ENCODE measurements at regions not wholly inside any gene's neighbourhood (a gene's known extent, or its start where the extent isn't known, plus 50 kb on each side); places are given as distances from the start of the nearest gene placed in this dataset.

- ATAC-seq (no peak), DNase-seq (no peak)
- no peak overlapping the region for H3K4me3 Mint-ChIP-seq
- H3K4me1 Mint-ChIP-seq (ENCODE audit: low read depth) = peaks cover 11% of the 10 kb centered on the region
- no peaks in the 10 kb centered on the region for H3K36me3 Mint-ChIP-seq (ENCODE audit: insufficient read depth)
- no peaks in the 10 kb centered on the region for H3K9me3 Mint-ChIP-seq
- H3K27me3 Mint-ChIP-seq (ENCODE audit: low read depth) = peaks cover 9% of the 10 kb centered on the region
Measured at GRCh38 chr6:87807475-87807874, 105.4 kb upstream of the AKIRIN2 start.

- Mint-ChIP-seq H3K9me3 (no peaks in the 10 kb centered on the region), H3K4me1 (ENCODE audit: low read depth) (peaks cover 11% of the 10 kb centered on the region), H3K4me3 (no peak overlapping the region), H3K36me3 (ENCODE audit: insufficient read depth) (no peaks in the 10 kb centered on the region), H3K27me3 (ENCODE audit: low read depth) (peaks cover 5% of the 10 kb centered on the region)
- ATAC-seq (no peak), DNase-seq (no peak)
Measured at GRCh38 chr6:87806635-87807034, 104.6 kb upstream of the AKIRIN2 start.

- H3K9me3 Mint-ChIP-seq = no peaks in the 10 kb centered on the region
- no peak for ATAC-seq
- H3K4me1 Mint-ChIP-seq (ENCODE audit: low read depth) = peaks cover 11% of the 10 kb centered on the region
Measured at GRCh38 chr6:87806099-87806498, 104.1 kb upstream of the AKIRIN2 start.

GRCh38 chr6:87803791-87804190 is 101.8 kb upstream of the AKIRIN2 start:
- Mint-ChIP-seq H3K9me3 (no peaks in the 10 kb centered on the region), H3K4me3 (no peak overlapping the region), H3K4me1 (ENCODE audit: low read depth) (peaks cover 11% of the 10 kb centered on the region), H3K27me3 (ENCODE audit: low read depth) (peaks cover 5% of the 10 kb centered on the region), H3K36me3 (ENCODE audit: insufficient read depth) (no peaks in the 10 kb centered on the region)
- DNase-seq (no peak), ATAC-seq (no peak)

More at GRCh38 chr6:87806099-87806498, 104.1 kb upstream of the AKIRIN2 start:
- no peak for DNase-seq
- peaks cover 5% of the 10 kb centered on the region for H3K27me3 Mint-ChIP-seq (ENCODE audit: low read depth)
- H3K4me3 Mint-ChIP-seq = no peak overlapping the region
- no peaks in the 10 kb centered on the region for H3K36me3 Mint-ChIP-seq (ENCODE audit: insufficient read depth)

DNA sequence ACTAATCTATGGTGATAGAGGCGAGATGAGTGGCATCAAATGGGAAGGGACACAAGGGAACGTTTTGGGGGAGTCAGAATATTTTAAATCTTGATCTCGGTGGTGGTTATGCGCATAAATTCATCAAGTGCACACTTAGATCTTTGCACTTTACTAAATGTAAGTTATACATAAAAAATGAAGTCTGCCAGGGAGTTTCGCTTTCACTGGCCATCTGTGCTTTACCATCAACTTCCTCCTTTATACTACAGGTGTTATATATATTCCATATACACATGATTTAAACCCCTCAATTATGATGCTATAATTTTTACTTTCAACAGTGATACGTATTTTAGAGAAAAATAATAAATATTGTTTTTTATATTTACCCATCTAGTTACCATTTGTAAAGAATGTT is 97.6 kb upstream of the AKIRIN2 start:
- ATAC-seq (no peak), DNase-seq (no peak)
- Mint-ChIP-seq H3K9me3 (no peaks in the 10 kb centered on the region), H3K27me3 (ENCODE audit: low read depth) (peaks cover 2% of the 10 kb centered on the region), H3K4me3 (no peak overlapping the region), H3K4me1 (ENCODE audit: low read depth) (no peaks in the 10 kb centered on the region), H3K36me3 (ENCODE audit: insufficient read depth) (no peaks in the 10 kb centered on the region)

GRCh38 chr6:87798393-87799278 is 96.6 kb upstream of the AKIRIN2 start:
- ATAC-seq (no peak), DNase-seq (no peak)
- Mint-ChIP-seq H3K9me3 (no peaks in the 10 kb centered on the region), H3K4me3 (no peak overlapping the region), H3K36me3 (ENCODE audit: insufficient read depth) (no peaks in the 10 kb centered on the region), H3K4me1 (ENCODE audit: low read depth) (no peaks in the 10 kb centered on the region), H3K27me3 (ENCODE audit: low read depth) (no peaks in the 10 kb centered on the region)

DNA sequence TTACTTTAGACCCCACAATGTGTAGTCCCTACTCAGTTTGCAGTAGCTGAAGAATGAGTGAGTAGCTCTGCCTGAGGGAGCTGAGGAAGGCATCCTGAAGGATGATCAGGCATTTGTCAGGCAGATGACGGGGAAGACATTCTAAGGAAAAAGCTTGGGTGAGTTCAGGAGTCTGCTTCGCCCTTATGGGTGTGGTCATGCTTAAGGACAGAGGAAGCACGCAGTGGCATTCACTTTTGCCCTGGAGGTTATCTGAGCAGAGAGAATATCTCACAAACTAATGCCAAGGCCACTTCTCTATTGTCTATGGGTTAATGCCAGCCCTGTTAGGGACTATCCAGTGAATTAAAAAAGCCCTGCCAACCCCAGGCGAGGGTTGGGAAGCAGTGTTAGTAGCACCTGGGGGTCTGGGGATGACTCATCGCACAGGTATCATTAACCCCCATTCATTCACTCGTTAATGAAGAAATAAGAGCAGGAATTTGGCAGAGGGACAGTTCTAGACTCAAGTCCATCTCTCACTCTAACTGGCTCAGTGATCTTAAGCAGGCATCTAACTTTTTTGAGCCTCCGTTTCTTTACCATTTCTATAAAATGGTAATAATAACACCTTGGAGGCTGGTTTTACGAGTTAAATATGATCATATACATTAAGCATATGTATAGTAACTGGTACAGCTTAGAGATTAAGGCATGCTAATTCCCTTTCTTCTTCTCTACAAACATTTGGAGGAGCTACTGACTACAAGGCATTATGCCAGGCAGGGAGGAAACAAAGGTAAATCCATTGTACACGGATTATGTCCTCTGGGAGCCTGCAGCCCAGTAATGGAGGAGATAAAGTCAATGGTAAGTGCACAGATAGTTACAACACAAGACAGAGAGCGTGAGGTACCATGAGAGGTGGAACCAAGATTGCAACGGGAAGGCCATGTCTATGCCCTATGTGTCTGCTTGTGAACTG is 93.2 kb upstream of the AKIRIN2 start:
- Mint-ChIP-seq H3K4me1 (ENCODE audit: low read depth) (no peaks in the 10 kb centered on the region), H3K27me3 (ENCODE audit: low read depth) (no peaks in the 10 kb centered on the region), H3K9me3 (no peaks in the 10 kb centered on the region), H3K36me3 (ENCODE audit: insufficient read depth) (no peaks in the 10 kb centered on the region), H3K4me3 (no peak overlapping the region)
- ATAC-seq (no peak), DNase-seq (no peak)

- H3K4me1 Mint-ChIP-seq (ENCODE audit: low read depth) = no peaks in the 10 kb centered on the region
- no peaks in the 10 kb centered on the region for H3K27me3 Mint-ChIP-seq (ENCODE audit: low read depth)
- no peaks in the 10 kb centered on the region for H3K9me3 Mint-ChIP-seq
- no peaks in the 10 kb centered on the region for H3K36me3 Mint-ChIP-seq (ENCODE audit: insufficient read depth)
- H3K4me3 Mint-ChIP-seq = no peak overlapping the region
- DNase-seq = no peak
- ATAC-seq = no peak
Measured at GRCh38 chr6:87793315-87793714, 91.3 kb upstream of the AKIRIN2 start.

DNA sequence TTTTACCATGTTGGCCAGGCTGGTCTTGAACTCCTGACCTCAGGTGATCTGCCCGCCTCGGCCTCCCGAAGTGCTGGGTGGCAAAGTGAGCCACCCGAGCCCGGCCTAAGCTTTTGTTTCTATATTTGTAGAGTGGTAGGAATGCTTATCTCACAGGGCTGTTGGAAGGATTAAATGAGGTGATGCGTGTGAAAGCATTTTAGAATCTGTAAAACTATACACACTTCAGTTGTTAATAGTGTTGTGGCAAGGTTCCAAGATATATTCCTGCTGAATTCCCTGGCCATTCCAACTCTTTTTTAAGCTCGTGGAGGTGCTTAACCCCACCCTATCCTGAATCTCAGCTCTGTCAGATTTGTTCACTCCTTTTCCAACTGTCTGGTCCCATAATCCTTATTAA is 89.9 kb upstream of the AKIRIN2 start:
- DNase-seq = no peak
- H3K36me3 Mint-ChIP-seq (ENCODE audit: insufficient read depth) = no peaks in the 10 kb centered on the region
- no peak overlapping the region for H3K4me3 Mint-ChIP-seq
- ATAC-seq = no peak
- no peaks in the 10 kb centered on the region for H3K4me1 Mint-ChIP-seq (ENCODE audit: low read depth)
- no peaks in the 10 kb centered on the region for H3K9me3 Mint-ChIP-seq
- no peaks in the 10 kb centered on the region for H3K27me3 Mint-ChIP-seq (ENCODE audit: low read depth)

DNA sequence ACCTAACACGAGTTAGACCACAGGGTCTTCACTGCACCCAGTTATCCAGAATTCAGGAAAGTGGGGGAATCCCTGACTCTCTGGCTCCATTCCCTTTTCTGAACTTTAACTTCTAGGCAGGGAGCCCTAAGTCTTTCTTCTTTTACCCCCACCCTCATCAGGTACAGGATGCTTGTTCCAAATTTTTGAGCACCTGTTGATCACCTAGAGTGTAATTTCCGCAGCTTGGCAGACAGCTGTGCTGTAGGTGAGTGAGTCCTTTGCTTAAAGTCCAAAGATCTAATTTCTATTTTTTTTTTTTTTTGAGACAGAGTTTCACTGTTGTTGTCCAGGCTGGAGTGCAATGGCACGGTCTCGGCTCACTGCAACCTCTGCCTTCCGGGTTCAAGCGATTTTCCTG is 89.5 kb upstream of the AKIRIN2 start:
- Mint-ChIP-seq H3K4me1 (ENCODE audit: low read depth) (no peaks in the 10 kb centered on the region), H3K4me3 (no peak overlapping the region), H3K36me3 (ENCODE audit: insufficient read depth) (no peaks in the 10 kb centered on the region), H3K9me3 (no peaks in the 10 kb centered on the region), H3K27me3 (ENCODE audit: low read depth) (no peaks in the 10 kb centered on the region)
- no peak for ATAC-seq
- DNase-seq = no peak

DNA sequence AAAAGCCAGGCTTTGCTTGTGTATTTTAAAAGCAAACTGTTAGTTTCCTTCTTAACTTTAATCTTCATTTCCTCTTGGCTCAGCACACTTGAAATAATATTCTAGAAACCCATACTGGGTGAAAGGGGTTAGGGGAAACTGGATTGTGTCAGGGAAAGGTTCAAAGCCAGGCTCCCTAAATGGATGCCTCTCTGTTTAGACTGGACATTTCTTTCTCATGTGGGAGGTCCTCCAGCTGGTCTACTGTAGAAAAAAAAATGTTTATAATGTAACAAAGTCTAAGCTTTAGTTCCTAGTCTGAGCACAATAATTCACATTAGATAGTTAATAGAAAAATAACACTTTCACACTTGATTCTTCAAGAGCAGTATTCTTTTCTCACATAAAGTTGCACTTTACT is 89.0 kb upstream of the AKIRIN2 start:
- Mint-ChIP-seq H3K27me3 (ENCODE audit: low read depth) (no peaks in the 10 kb centered on the region), H3K4me1 (ENCODE audit: low read depth) (no peaks in the 10 kb centered on the region), H3K36me3 (ENCODE audit: insufficient read depth) (no peaks in the 10 kb centered on the region), H3K4me3 (no peak overlapping the region), H3K9me3 (no peaks in the 10 kb centered on the region)
- ATAC-seq = no peak
- DNase-seq = no peak

- ATAC-seq (no peak), DNase-seq (no peak)
- Mint-ChIP-seq H3K36me3 (ENCODE audit: insufficient read depth) (no peaks in the 10 kb centered on the region), H3K4me1 (ENCODE audit: low read depth) (no peaks in the 10 kb centered on the region), H3K9me3 (no peaks in the 10 kb centered on the region), H3K4me3 (no peak overlapping the region), H3K27me3 (ENCODE audit: low read depth) (no peaks in the 10 kb centered on the region)
Measured at GRCh38 chr6:87789900-87790290, 87.9 kb upstream of the AKIRIN2 start.

DNA sequence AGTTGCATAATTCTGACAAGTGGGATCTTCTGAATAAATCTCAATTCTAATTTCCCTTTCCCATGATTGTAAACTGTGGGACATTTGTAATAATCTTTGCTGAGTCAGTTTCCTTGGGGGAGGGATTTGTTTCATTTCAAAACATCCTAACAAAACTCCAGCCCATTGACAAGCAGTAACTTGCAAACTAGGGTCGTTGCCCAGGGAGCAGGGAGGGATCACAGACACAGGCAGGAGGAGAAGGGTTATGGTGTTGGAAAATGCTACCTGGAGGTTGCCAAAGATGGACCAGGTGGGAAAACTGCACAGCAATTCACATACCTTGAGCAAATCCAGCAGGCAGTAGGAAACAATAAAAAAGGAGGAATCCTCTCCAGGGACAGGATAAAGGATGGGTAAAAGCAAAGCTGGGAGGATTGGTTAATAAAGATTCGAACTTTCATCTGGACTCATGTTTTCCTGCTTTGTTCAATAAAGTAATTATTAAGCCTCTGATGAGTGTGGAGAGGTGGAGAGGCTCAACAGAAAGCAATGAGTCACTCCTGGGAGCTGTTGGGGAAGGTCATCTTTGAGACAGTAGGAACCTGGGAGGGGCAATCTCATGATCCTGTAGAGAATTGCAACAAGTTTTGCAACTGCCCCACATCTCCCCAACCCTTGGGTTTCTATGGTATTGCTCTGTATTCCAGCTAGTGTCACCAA is 87.3 kb upstream of the AKIRIN2 start:
- Mint-ChIP-seq H3K9me3 (no peaks in the 10 kb centered on the region), H3K4me3 (no peak overlapping the region), H3K36me3 (ENCODE audit: insufficient read depth) (no peaks in the 10 kb centered on the region), H3K27me3 (ENCODE audit: low read depth) (no peaks in the 10 kb centered on the region), H3K4me1 (ENCODE audit: low read depth) (no peaks in the 10 kb centered on the region)
- DNase-seq (no peak), ATAC-seq (no peak)

- no peaks in the 10 kb centered on the region for H3K9me3 Mint-ChIP-seq
- no peak for DNase-seq
- no peak for ATAC-seq
- no peaks in the 10 kb centered on the region for H3K27me3 Mint-ChIP-seq (ENCODE audit: low read depth)
- no peaks in the 10 kb centered on the region for H3K4me1 Mint-ChIP-seq (ENCODE audit: low read depth)
- H3K4me3 Mint-ChIP-seq = no peak overlapping the region
- no peaks in the 10 kb centered on the region for H3K36me3 Mint-ChIP-seq (ENCODE audit: insufficient read depth)
Measured at GRCh38 chr6:87788141-87788540, 86.1 kb upstream of the AKIRIN2 start.

All from activated T-cell treated with anti-CD3 and anti-CD28 coated beads, Interleukin-2, amount 50 U/mL, for 4 hours (primary cell).